ENCODE measurements at regions not wholly inside any gene's neighbourhood (a gene's known extent, or its start where the extent isn't known, plus 50 kb on each side); places are given as distances from the start of the nearest gene placed in this dataset.

- DNase-seq (ENCODE audit: low read depth, low spot score): no peak
Observed at GRCh38 chr14:36035675-36036074, 140.8 kb downstream of the PTCSC3 start.

- DNase-seq (ENCODE audit: low read depth, low spot score): no peak
Observed at GRCh38 chr14:36028665-36029064, 147.9 kb downstream of the PTCSC3 start.

- DNase-seq (ENCODE audit: low read depth, low spot score): no peak
Observed at GRCh38 chr14:36028218-36028617, 148.3 kb downstream of the PTCSC3 start.

DNA sequence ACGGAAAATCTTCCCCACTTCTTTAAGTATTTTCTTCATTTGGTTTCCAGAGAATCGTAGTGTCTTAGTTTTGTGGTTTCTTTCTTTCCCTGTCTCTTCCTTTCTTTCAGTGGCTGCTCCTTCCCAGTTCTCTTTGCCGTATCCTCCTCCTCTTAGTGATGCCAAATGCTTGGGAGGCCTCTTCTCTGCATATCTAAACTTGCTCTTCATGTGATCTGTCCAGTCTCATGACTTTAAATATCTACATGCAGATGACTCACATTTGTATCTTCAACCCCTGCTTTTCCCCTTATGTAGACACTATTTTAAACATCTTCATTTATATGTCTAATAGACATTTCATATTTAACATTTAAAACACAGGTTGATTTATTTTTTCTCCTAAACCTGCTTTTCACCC is 149.2 kb downstream of the PTCSC3 start:
- DNase-seq (ENCODE audit: low read depth, low spot score): no peak

- no peak for DNase-seq (ENCODE audit: low read depth, low spot score)
Observed at GRCh38 chr14:36022765-36023410, 153.6 kb downstream of the PTCSC3 start.

DNA sequence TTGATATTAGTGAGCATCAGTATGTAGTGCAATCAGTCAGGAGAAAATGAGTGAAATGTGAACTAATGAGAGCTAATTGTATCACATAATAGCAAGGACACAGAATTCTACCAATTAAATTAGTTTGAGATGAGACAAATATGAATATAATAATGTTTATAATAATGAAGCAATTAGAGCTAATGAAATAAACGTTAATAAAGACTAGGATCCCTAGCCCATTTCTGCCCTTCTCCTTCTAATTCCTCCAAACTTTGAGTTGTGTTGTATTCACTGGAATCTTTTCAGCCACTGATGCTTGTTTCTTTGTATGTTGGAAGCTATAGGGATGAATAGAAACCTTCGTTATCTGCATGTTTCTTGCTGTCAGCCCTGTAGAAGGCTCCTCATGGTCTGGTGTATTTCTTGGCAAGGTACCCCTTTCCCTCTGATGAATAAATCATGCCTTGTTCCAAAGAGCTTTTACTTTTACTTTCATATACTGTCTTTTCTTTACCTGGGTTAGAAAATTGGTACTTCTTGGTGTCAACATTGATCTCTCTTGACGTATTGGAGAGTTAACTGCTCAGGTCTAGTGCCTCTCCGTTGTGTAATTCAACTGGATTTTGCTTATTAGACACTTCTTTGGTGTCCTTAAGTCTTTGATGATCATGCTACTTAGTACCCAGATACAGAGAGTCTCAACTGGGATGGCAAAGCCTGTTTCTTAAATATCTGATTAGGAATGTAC is 154.8 kb downstream of the PTCSC3 start:
- no peak for DNase-seq (ENCODE audit: low read depth, low spot score)

- no peak for DNase-seq (ENCODE audit: low read depth, low spot score)
Observed at GRCh38 chr14:36021030-36021422, 155.5 kb downstream of the PTCSC3 start.

- DNase-seq (ENCODE audit: low read depth, low spot score): no peak
Observed at GRCh38 chr14:36020120-36021029, 156.1 kb downstream of the PTCSC3 start.

GRCh38 chr14:36019126-36019525 is 157.4 kb downstream of the PTCSC3 start:
- DNase-seq (ENCODE audit: low read depth, low spot score): no peak

DNA sequence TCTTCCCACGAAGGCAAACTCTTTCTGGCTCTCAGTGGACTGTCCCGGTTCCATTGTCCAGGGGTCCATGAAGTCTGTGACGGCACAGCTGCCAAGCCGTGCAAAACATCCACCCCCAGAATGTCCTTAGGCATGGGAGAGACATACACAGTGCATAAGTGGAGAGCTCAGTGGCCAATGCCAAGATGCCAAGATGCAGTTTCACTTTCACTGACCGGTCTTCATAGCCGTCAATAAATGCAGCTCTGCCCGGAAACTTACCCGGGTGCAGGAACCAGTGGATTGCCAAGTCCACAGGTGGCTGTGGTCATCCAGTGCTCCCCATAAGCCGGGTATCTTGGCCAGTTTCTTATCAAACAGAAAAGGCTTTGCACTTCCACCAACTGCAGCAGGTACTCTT is 162.3 kb downstream of the PTCSC3 start:
- no peak for DNase-seq (ENCODE audit: low read depth, low spot score)

- no peak for DNase-seq (ENCODE audit: low read depth, low spot score)
Observed at GRCh38 chr14:36013483-36013882, 163.0 kb downstream of the PTCSC3 start.

DNA sequence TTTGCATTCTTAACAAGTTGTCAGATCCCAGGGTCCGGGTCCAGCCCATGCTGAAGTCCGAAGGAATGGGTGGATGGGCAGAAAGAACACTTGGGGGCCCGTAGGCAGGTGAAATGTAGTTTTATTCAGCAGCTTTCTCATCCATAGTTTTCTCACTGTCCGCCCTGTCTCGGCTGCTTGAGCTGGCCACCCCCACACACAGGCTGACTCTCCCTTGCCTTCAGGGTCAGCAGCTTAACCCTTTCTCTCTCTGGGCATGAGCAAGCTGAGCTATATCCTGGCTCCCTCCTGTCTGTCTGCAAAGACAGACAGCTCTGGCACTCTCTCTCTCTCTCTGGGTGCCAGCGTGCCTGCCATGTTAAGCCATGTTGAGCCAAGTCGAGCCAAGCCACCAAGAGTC is 163.9 kb downstream of the PTCSC3 start:
- no peak for DNase-seq (ENCODE audit: low read depth, low spot score)

DNA sequence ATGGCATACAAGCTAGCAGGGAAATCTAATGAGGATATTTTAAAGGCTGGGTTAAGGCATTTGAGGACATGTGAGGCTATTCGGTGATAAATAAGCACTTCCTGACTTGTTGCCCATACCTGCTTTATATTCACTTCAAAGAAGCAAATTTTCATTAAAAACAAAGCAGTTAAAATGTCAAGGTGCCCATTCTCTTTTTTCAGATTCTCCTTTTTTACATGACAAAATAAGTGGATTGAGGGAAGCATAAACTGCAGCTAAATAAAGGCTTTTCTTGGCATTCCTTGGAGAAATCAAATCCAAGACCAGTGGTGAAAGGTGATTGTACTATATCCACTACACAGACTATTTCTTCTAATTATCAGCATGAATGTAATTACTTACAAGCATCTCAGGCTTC is 166.9 kb downstream of the PTCSC3 start:
- DNase-seq (ENCODE audit: low read depth, low spot score): no peak

DNA sequence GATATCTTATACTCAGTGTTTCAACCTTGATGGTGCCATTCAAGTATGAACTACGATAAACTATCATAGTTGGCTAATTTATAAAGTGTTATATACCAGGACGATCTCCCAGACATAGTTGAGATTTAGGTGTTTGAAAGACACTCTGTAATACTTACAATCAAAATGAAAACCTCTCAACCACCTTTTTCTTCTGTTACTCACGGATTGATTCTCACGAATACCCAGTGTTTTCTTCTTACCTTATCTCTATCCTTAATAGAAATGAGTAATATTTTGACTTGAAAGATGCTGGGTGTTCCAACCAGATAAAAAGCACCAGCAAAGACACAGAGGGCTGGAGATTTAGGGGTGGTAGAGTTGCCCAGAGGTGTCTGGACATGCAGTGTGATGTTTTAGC is 169.9 kb downstream of the PTCSC3 start:
- no peak for DNase-seq (ENCODE audit: low read depth, low spot score)

DNA sequence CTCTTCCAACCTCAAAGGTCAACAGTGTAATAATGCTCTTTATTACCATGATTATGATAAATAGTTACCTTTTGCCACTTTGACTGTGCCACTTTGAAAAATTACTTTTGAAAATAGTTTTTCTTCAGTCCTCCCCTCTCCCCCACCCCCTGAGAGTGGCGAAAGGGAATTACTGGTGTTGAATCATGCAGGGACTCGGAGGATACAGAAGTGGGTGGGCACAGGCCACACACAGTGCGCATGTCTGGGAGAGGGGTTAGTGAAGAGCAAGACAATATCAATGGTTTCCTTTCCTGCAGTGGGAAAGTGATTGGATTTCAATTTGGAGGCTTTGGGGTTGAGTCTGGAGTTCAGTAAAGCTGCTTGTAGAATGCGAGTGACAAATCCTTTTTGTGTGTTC is 170.9 kb downstream of the PTCSC3 start:
- DNase-seq (ENCODE audit: low read depth, low spot score): no peak

- DNase-seq (ENCODE audit: low read depth, low spot score): no peak
Observed at GRCh38 chr14:36001936-36002335, 174.6 kb downstream of the PTCSC3 start.

- DNase-seq (ENCODE audit: low read depth, low spot score): no peak
Observed at GRCh38 chr14:35999294-35999693, 173.2 kb downstream of the BRMS1L start.

GRCh38 chr14:35998303-35998702 is 172.2 kb downstream of the BRMS1L start:
- no peak for DNase-seq (ENCODE audit: low read depth, low spot score)

DNA sequence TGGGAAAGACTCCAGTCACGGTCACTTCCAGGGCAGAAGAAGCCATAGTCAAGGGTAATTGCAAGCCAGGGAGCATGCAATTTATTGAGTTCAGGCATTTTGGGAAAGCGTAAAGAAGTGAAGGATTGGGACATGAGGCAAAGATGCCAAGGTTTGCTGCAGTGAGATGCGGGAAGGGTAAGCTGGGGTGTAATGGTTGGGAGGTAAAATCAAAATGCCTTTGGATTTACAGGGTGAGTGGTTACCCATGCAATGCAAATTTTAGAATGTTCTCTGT is 167.5 kb downstream of the BRMS1L start:
- DNase-seq (ENCODE audit: low read depth, low spot score): no peak

DNA sequence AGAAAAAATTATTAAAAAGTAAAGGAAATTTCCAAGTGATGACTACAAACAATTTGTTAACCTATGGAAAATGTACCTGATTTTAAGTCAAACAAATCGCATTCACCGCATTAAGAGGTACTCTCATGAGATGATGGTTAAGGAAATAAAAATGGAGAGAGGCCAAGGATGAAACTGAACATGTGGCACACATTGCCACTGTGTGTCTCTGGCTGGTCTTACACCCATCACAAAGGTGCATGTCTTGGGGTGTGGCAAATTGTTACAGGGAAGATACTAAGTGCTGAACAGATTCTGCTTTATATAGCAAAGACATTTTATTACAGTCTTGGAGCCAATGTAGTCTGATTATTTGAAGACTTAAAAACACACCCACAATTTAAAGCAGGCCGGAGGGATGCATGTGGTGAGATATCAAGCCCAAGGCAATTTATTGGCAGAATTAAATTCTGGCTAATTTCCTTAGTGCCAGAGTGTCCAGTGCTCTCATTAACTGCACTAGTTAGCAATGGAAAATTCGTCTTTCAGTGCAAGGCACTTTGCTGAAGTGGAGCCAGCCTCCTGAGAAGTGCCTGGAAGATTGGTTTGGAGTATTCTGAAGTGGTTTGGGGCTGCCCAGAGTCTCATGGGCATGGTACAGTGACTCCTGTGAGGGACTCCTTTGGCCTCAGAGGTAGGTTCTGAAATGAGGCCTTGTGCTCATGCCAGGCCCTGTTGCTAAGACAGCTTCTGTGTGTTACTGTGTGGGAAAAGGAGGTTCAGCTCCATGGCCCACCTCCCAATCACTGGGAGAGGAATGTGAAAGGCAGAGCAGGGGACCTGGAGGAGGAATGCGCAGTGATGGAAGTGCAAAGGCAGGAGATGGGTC is 166.9 kb downstream of the BRMS1L start:
- no peak for DNase-seq (ENCODE audit: low read depth, low spot score)

DNA sequence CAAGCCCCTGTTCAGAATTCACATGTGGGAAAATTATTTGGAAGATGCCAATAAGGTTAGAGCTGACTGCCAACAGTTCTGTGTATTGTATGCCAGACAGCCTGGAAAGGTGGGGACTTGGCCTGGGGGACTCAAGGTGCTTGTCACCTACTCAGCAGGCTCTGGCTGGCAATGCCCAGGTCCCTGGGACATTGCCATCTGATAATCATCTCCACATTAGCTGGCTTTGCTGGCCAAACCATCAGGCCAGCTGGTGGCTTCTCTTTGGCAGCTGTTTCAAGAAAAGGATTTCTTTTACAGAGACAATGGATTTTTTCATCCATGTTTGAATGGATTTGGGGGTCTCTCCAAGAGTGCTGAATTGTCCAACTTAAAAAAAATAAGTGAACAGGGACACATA is 165.2 kb downstream of the BRMS1L start:
- DNase-seq (ENCODE audit: low read depth, low spot score): no peak

- no peak for DNase-seq (ENCODE audit: low read depth, low spot score)
Observed at GRCh38 chr14:35989736-35990135, 163.6 kb downstream of the BRMS1L start.

All from ELF-1 (cell line).